DND-41 (cell line): ENCODE measurements at regions not wholly inside any gene's neighbourhood (a gene's known extent, or its start where the extent isn't known, plus 50 kb on each side); places are given as distances from the start of the nearest gene placed in this dataset.

Experiments used
- ATAC-seq: fragments of 200-7000 bp; cut with Tn5 transposase; 3 replicates; pipeline ENCODE4 v1.9.1; 2021; ENCODE audit warnings: low read depth; ENCODE audit not compliant: insufficient read depth
- DNase-seq: peaks from one replicate; pipeline ENCODE4 v3.0.0-alpha.2; 2020
- H2AFZ ChIP-seq: 2 replicates; pipeline ENCODE4 v1.6.0; 2012; ENCODE audit warnings: low read depth, low read length
- H3K27ac ChIP-seq: 2 replicates; pipeline ENCODE4 v1.5.1; 2012; ENCODE audit warnings: low read length, inconsistent platforms
- H3K27me3 ChIP-seq: fragments of 200-600 bp; sonication (generic); 2 replicates; pipeline ENCODE4 v1.6.0; 2012; ENCODE audit warnings: low read length, mild to moderate bottlenecking, inconsistent platforms; ENCODE audit not compliant: insufficient read depth, poor library complexity
- H3K36me3 ChIP-seq: 2 replicates; pipeline ENCODE4 v1.5.1; 2012; ENCODE audit warnings: low read length, inconsistent platforms; ENCODE audit not compliant: insufficient read depth
- H3K4me1 ChIP-seq: 2 replicates; pipeline ENCODE4 v1.5.1; 2012; ENCODE audit warnings: mild to moderate bottlenecking, low read length; ENCODE audit not compliant: insufficient read depth
- H3K4me2 ChIP-seq: 2 replicates; pipeline ENCODE4 v1.6.0; 2012; ENCODE audit warnings: mild to moderate bottlenecking, moderate library complexity, low read length, inconsistent platforms; ENCODE audit not compliant: insufficient read depth
- H3K4me3 ChIP-seq, 2 experiments: fragments of 200-600 bp in 1 of 2; shearing (Covaris generic) in 1 of 2; 2 replicates each; pipeline ENCODE4 v1.5.1; 2012 to 2016; ENCODE audit warnings: inconsistent platforms in 2 of 2, low read length in 2 of 2, mild to moderate bottlenecking in 2 of 2, low read depth in 1 of 2, moderate library complexity in 1 of 2
- H3K79me2 ChIP-seq: 2 replicates; pipeline ENCODE4 v1.6.0; 2012; ENCODE audit warnings: low read length, inconsistent platforms; ENCODE audit not compliant: insufficient read depth
- H3K9ac ChIP-seq: 2 replicates; pipeline ENCODE4 v1.6.0; 2012; ENCODE audit warnings: low read depth, mild to moderate bottlenecking, inconsistent platforms, low read length, moderate library complexity
- H3K9me3 ChIP-seq: 2 replicates; pipeline ENCODE4 v1.5.1; 2012; ENCODE audit warnings: low read length, moderate library complexity, mild to moderate bottlenecking, inconsistent platforms; ENCODE audit not compliant: insufficient read depth, severe bottlenecking
- H4K20me1 ChIP-seq: 2 replicates; pipeline ENCODE4 v1.6.0; 2012; ENCODE audit warnings: low read length; ENCODE audit not compliant: insufficient read depth
- CTCF ChIP-seq: IDR thresholded peaks from 2 replicates; pipeline ENCODE4 v1.5.1; 2012; ENCODE audit warnings: borderline replicate concordance, low read length, moderate library complexity, mild to moderate bottlenecking; ENCODE audit not compliant: poor library complexity, severe bottlenecking; ENCODE audit errors: extremely low read depth
- EZH2 ChIP-seq: IDR thresholded peaks from 3 replicates; pipeline ENCODE4 v1.6.1; 2012; ENCODE audit warnings: borderline replicate concordance, low read depth, mild to moderate bottlenecking, moderate library complexity, low read length, inconsistent platforms; ENCODE audit not compliant: severe bottlenecking

GRCh38 chr11:116207019-116207418, 565.8 kb downstream of the BUD13 start:
- Histone ChIP-seq H3K79me2 (no peaks in the 10 kb centered on the region), H4K20me1 (0 out of 2 replicates have a peak, but pooled peaks cover 4% of the 10 kb centered on the region), H3K27ac (no peak overlapping the region), H3K9me3 (no peaks in the 10 kb centered on the region), H3K27me3 (peaks cover 4% of the 10 kb centered on the region), H2AFZ (no peak overlapping the region), H3K36me3 (no peaks in the 10 kb centered on the region), H3K9ac (no peak overlapping the region), H3K4me1 (no peaks in the 10 kb centered on the region), H3K4me3 (no peak overlapping the region), H3K4me2 (no peak overlapping the region)
- TF ChIP-seq CTCF: no peak
- TF ChIP-seq EZH2: no peak
- ATAC-seq (no peak), DNase-seq (no peak)

- Histone ChIP-seq H3K9ac (no peak overlapping the region), H3K36me3 (no peaks in the 10 kb centered on the region), H3K4me2 (no peak overlapping the region), H4K20me1 (no peaks in the 10 kb centered on the region; the same call in 1 of the 2 replicates), H3K9me3 (no peaks in the 10 kb centered on the region), H3K79me2 (no peaks in the 10 kb centered on the region), H3K4me1 (no peaks in the 10 kb centered on the region), H2AFZ (no peak overlapping the region), H3K27ac (no peak overlapping the region), H3K4me3 (no peak overlapping the region), H3K27me3 (peaks cover 4% of the 10 kb centered on the region)
- TF ChIP-seq EZH2 (no peak), CTCF (no peak)
- ATAC-seq: no peak
- DNase-seq: no peak
These were observed 569.9 kb downstream of the BUD13 start for GRCh38 chr11:116202922-116203321.

GRCh38 chr11:116200564-116200963, 572.2 kb downstream of the BUD13 start:
- no peak overlapping the region for H3K4me2 ChIP-seq
- H2AFZ ChIP-seq: no peak overlapping the region
- H3K79me2 ChIP-seq: no peaks in the 10 kb centered on the region
- no peaks in the 10 kb centered on the region for H3K4me1 ChIP-seq
- no peaks in the 10 kb centered on the region; the same call in 1 of the 2 replicates for H4K20me1 ChIP-seq
- H3K9me3 ChIP-seq: no peaks in the 10 kb centered on the region
- TF ChIP-seq CTCF: no peak
- no peak for TF ChIP-seq EZH2
- no peak overlapping the region for H3K27ac ChIP-seq
- peaks cover 4% of the 10 kb centered on the region for H3K27me3 ChIP-seq
- ATAC-seq (no peak), DNase-seq (no peak)
- H3K4me3 ChIP-seq: no peak overlapping the region
- H3K9ac ChIP-seq: no peak overlapping the region
- H3K36me3 ChIP-seq: no peaks in the 10 kb centered on the region

GRCh38 chr11:116199182-116199581, 573.6 kb downstream of the BUD13 start:
- Histone ChIP-seq H3K79me2 (no peaks in the 10 kb centered on the region), H3K27me3 (no peaks in the 10 kb centered on the region), H3K9ac (no peak overlapping the region), H3K4me3 (no peak overlapping the region), H3K4me1 (no peaks in the 10 kb centered on the region), H3K36me3 (no peaks in the 10 kb centered on the region), H3K27ac (no peak overlapping the region), H2AFZ (no peak overlapping the region), H4K20me1 (no peaks in the 10 kb centered on the region; the same call in 1 of the 2 replicates), H3K9me3 (no peaks in the 10 kb centered on the region), H3K4me2 (no peak overlapping the region)
- DNase-seq (no peak), ATAC-seq (no peak)
- TF ChIP-seq CTCF (no peak), EZH2 (no peak)
